GM12878 (cell line): ENCODE measurements at regions not wholly inside any gene's neighbourhood (a gene's known extent, or its start where the extent isn't known, plus 50 kb on each side); places are given as distances from the start of the nearest gene placed in this dataset.

Source experiments
- ATAC-seq: fragments of 200-7000 bp; cut with Tn5 transposase; 3 replicates; pipeline ENCODE4 v1.9.1; 2020; ENCODE audit warnings: mild to moderate bottlenecking, moderate library complexity
- BruUV-seq: library from RNA; stranded (reverse); fragments of 400-500 nt; replicated peaks from 2 replicates; lab custom pipeline; 2021; lab: Mats Ljungman, UMichigan
- CTCF ChIA-PET: fragments of 300-600 bp; sonication (Branson Sonifier 250); formaldehyde crosslinking; extraction: SDS; loops from one replicate; lab custom pipeline; 2021; ENCODE audit warnings: inconsistent platforms; lab: Yijun Ruan, JAX
- POLR2A ChIA-PET: fragments of 350-600 bp; formaldehyde crosslinking; extraction: SDS; loops from one replicate; lab custom pipeline; 2021; ENCODE audit warnings: inconsistent platforms; lab: Charles Lee
- RAD21 ChIA-PET: fragments of 300-600 bp; sonication (Branson Sonifier 250); formaldehyde crosslinking; loops from one replicate; lab custom pipeline; 2023; ENCODE audit warnings: antibody characterized with exemption; ENCODE audit not compliant: unreplicated experiment; lab: Charles Lee
- SMC1A ChIA-PET: fragments of 300-600 bp; sonication (Branson Sonifier 250); formaldehyde crosslinking; loops from one replicate; lab custom pipeline; 2023; ENCODE audit not compliant: unreplicated experiment, uncharacterized antibody; lab: Charles Lee
- DNase-seq: peaks from one replicate; pipeline ENCODE4 v3.0.0-alpha.2; 2011; ENCODE audit warnings: low read depth, low spot score
- FAIRE-seq: peaks from 3 replicates; lab custom pipeline; 2011; peaks lifted over from hg19 to GRCh38; lab: Jason Lieb, UNC
- H2AFZ ChIP-seq: 2 replicates; pipeline ENCODE4 v1.6.0; 2011; ENCODE audit warnings: low read depth, low read length, control low read depth; ENCODE audit not compliant: control insufficient read depth
- H3K27ac ChIP-seq: 2 replicates; pipeline ENCODE4 v1.5.1; 2011; ENCODE audit warnings: control low read depth; ENCODE audit not compliant: control insufficient read depth, insufficient read depth
- H3K27me3 ChIP-seq, 2 experiments: replicated peaks in 1 of 2; 2 replicates each; pipeline versions ENCODE4 v1.6.0 to v1.6.1; 2011; ENCODE audit warnings: low read length in 1 of 2; ENCODE audit not compliant: control insufficient read depth in 2 of 2, insufficient read depth in 2 of 2
- H3K36me3 ChIP-seq, 2 experiments: 2 replicates each; pipeline ENCODE4 v1.5.1; 2011; ENCODE audit warnings: low read length in 1 of 2; ENCODE audit not compliant: control insufficient read depth in 2 of 2, insufficient read depth in 2 of 2
- H3K4me1 ChIP-seq: 2 replicates; pipeline ENCODE4 v1.6.1; 2011; ENCODE audit warnings: mild to moderate bottlenecking, low read length, moderate library complexity, mixed read lengths; ENCODE audit not compliant: control insufficient read depth, insufficient read depth
- H3K4me2 ChIP-seq: 2 replicates; pipeline ENCODE4 v1.6.0; 2011; ENCODE audit warnings: control low read depth; ENCODE audit not compliant: control insufficient read depth, insufficient read depth
- H3K4me3 ChIP-seq: fragments of 200-600 bp; sonication (generic); 2 replicates; pipeline ENCODE4 v1.5.1; 2016
- H3K79me2 ChIP-seq: 2 replicates; pipeline ENCODE4 v1.6.0; 2011; ENCODE audit warnings: low read length; ENCODE audit not compliant: control insufficient read depth, insufficient read depth
- H3K9ac ChIP-seq: 2 replicates; pipeline ENCODE4 v1.8.0; 2011; ENCODE audit warnings: low read length, control low read depth, mixed read lengths; ENCODE audit not compliant: control insufficient read depth, insufficient read depth
- H3K9me3 ChIP-seq: replicated peaks from 3 replicates; pipeline ENCODE4 v1.5.1; 2011; ENCODE audit warnings: mild to moderate bottlenecking, low read length; ENCODE audit not compliant: control insufficient read depth, insufficient read depth
- H4K20me1 ChIP-seq: 2 replicates; pipeline ENCODE4 v1.6.0; 2011; ENCODE audit not compliant: control insufficient read depth, insufficient read depth
- ATF7 ChIP-seq: fragments of 450-650 bp; IDR thresholded peaks from 2 replicates; pipeline ENCODE4 v1.6.1; 2016; ENCODE audit warnings: low read depth, mild to moderate bottlenecking
- BCL11A ChIP-seq: IDR thresholded peaks from 2 replicates; pipeline ENCODE4 v1.6.1; 2011; ENCODE audit warnings: low read depth, low read length
- CBX5 ChIP-seq: sonication (generic); IDR thresholded peaks from 2 replicates; pipeline ENCODE4 v1.6.1; 2016; ENCODE audit warnings: low read depth, moderate library complexity, mild to moderate bottlenecking, inconsistent platforms
- IKZF2 ChIP-seq, 2 experiments: fragments of 450-650 bp; IDR thresholded peaks; 2 replicates each; pipeline ENCODE4 v1.6.1; 2017; ENCODE audit warnings: mild to moderate bottlenecking in 2 of 2, moderate library complexity in 2 of 2
- KDM1A ChIP-seq: fragments of 200-600 bp; sonication (generic); IDR thresholded peaks from 2 replicates; pipeline ENCODE4 v1.6.1; 2016; ENCODE audit warnings: borderline replicate concordance
- LARP7 ChIP-seq: fragments of 450-650 bp; IDR thresholded peaks from 2 replicates; pipeline ENCODE4 v1.6.1; 2017; ENCODE audit warnings: mild to moderate bottlenecking
- MXI1 ChIP-seq: fragments of 150-350 bp; IDR thresholded peaks from 2 replicates; pipeline ENCODE4 v1.6.1; 2011; ENCODE audit warnings: low read depth, mild to moderate bottlenecking, inconsistent platforms, low read length, improper control_type of control experiment
- NFYA ChIP-seq: IDR thresholded peaks from 2 replicates; pipeline ENCODE4 v1.6.1; 2011; ENCODE audit warnings: low read depth, mild to moderate bottlenecking, low read length, improper control_type of control experiment, borderline replicate concordance
- POLR2AphosphoS5 ChIP-seq: IDR thresholded peaks from 2 replicates; pipeline ENCODE4 v1.6.1; 2011; ENCODE audit warnings: mild to moderate bottlenecking, low read length, inconsistent platforms
- RCOR1 ChIP-seq: conservative IDR thresholded peaks from 2 replicates; pipeline ENCODE4 v1.6.1; 2012; ENCODE audit warnings: low read depth, low read length, improper control_type of control experiment
- SMC3 ChIP-seq: IDR thresholded peaks from 2 replicates; pipeline ENCODE4 v1.6.1; 2011; ENCODE audit warnings: low read length, improper control_type of control experiment, borderline replicate concordance
- ZZZ3 ChIP-seq: IDR thresholded peaks from 2 replicates; pipeline ENCODE4 v1.6.1; 2011; ENCODE audit warnings: low read depth; ENCODE audit not compliant: control insufficient read depth, insufficient read length
- WGBS: methylation state at CpG from one replicate; pipeline ENCODE4 v1.1.6; 2016; ENCODE audit warnings: low lambda C conversion rate; ENCODE audit not compliant: insufficient replicate concordance, insufficient coverage; ENCODE audit errors: missing lambda C conversion rate; 5-methylcytosine and 5-hydroxymethylcytosine counted together
- in situ Hi-C: fragments of 300-500 bp; cut with MboI; formaldehyde crosslinking; loops from 9 replicates; pipeline ENCODE4 v1.14.3; 2018; ENCODE audit warnings: mixed read lengths
- intact Hi-C: fragments of 100-400 bp; cut with micrococcal nuclease; formaldehyde crosslinking; loops from one replicate; pipeline ENCODE4 v1.14.2; 2022; ENCODE audit not compliant: unreplicated experiment
- TF ChIP-seq, protein P1 (sequence below): fragments of 150-350 bp; IDR thresholded peaks from 2 replicates; pipeline ENCODE4 v1.6.1; 2016; ENCODE audit warnings: low read depth, low read length
- TF ChIP-seq, protein P2 (sequence below), 3 experiments: IDR thresholded peaks in 2 of 3; conservative IDR thresholded peaks in 1 of 3; 2 replicates each; pipeline ENCODE4 v1.5.1; 2011; ENCODE audit warnings: low read depth in 3 of 3, low read length in 3 of 3, mild to moderate bottlenecking in 3 of 3, control low read depth in 2 of 3, moderate library complexity in 2 of 3, inconsistent platforms in 1 of 3, mixed read lengths in 1 of 3; ENCODE audit not compliant: control insufficient read depth in 2 of 3, insufficient read depth in 1 of 3; ENCODE audit errors: extremely low read depth in 1 of 3
- TF ChIP-seq, protein P3 (sequence below): fragments of 450-650 bp; conservative IDR thresholded peaks from 2 replicates; pipeline ENCODE4 v1.6.1; 2017; ENCODE audit warnings: mild to moderate bottlenecking, moderate library complexity

DNA sequence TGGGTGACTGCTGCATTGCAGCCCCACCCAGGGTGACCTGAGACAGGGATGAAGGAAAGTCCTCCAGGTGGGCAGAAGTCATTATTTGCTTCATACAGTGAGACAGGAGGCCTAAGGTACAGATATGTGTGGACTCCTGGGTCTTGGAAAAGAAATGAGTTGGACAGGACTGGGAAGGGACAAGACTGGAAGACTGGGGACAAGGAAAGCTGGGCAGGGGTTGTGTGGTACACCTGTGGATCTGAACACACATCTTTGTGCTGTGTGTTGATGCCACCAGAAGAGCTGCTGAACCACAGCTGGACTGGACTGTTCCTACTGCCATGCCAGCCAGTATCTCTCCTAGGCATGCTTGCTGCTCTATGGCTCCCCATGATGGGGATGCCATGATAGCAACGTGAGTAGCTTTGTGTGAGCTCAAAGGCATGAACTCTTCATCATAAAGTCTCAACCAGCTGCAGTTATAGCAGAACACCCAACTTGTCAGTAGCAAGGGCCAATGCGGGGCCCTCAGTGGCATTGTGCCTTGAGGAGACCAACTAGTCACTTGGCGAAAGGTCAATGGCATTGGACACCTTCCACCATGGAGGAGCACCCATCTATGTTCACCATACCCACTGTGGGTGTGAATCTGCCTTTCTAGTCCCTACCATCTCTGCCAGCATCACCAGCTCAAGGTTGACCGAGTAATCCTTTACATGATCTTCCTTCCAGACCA lies 76.0 kb upstream of the GRB10 start:
- in situ Hi-C loops: no loop called here
- Histone ChIP-seq H3K4me3 (no peak overlapping the region), H4K20me1 (no peaks in the 10 kb centered on the region), H3K27me3 (peaks cover 0 to 2% of the 10 kb centered on the region in 2 experiments; a peak in 1 of 4 replicates), H3K79me2 (no peaks in the 10 kb centered on the region), H3K4me1 (no peaks in the 10 kb centered on the region), H3K9ac (no peak overlapping the region), H3K4me2 (no peak overlapping the region), H3K27ac (no peak overlapping the region), H3K36me3 (no peaks in the 10 kb centered on the region), H2AFZ (no peak overlapping the region), H3K9me3 (no peaks in the 10 kb centered on the region)
- SMC1A ChIA-PET: no interaction called here
- CTCF ChIA-PET: no interaction called here
- FAIRE-seq: no peak
- DNase-seq: no peak
- 13% methylated on average over 4 of the region's 4 CpGs for WGBS
- no TSS peak for BruUV-seq
- no peak for ATAC-seq
- intact Hi-C loops: no loop called here
- TF ChIP-seq BCL11A (no peak), POLR2AphosphoS5 (no peak), SMC3 (no peak), ATF7 (no peak), NFYA (no peak), KDM1A (no peak), LARP7 (no peak), RCOR1 (no peak), IKZF2 (IDR thresholded peaks at IDR 0.05) (no peak), ZZZ3 (no peak), CBX5 (no peak), MXI1 (no peak)
- TF ChIP-seq, protein P1, sequence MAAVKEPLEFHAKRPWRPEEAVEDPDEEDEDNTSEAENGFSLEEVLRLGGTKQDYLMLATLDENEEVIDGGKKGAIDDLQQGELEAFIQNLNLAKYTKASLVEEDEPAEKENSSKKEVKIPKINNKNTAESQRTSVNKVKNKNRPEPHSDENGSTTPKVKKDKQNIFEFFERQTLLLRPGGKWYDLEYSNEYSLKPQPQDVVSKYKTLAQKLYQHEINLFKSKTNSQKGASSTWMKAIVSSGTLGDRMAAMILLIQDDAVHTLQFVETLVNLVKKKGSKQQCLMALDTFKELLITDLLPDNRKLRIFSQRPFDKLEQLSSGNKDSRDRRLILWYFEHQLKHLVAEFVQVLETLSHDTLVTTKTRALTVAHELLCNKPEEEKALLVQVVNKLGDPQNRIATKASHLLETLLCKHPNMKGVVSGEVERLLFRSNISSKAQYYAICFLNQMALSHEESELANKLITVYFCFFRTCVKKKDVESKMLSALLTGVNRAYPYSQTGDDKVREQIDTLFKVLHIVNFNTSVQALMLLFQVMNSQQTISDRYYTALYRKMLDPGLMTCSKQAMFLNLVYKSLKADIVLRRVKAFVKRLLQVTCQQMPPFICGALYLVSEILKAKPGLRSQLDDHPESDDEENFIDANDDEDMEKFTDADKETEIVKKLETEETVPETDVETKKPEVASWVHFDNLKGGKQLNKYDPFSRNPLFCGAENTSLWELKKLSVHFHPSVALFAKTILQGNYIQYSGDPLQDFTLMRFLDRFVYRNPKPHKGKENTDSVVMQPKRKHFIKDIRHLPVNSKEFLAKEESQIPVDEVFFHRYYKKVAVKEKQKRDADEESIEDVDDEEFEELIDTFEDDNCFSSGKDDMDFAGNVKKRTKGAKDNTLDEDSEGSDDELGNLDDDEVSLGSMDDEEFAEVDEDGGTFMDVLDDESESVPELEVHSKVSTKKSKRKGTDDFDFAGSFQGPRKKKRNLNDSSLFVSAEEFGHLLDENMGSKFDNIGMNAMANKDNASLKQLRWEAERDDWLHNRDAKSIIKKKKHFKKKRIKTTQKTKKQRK: no peak
- TF ChIP-seq, protein P2, sequence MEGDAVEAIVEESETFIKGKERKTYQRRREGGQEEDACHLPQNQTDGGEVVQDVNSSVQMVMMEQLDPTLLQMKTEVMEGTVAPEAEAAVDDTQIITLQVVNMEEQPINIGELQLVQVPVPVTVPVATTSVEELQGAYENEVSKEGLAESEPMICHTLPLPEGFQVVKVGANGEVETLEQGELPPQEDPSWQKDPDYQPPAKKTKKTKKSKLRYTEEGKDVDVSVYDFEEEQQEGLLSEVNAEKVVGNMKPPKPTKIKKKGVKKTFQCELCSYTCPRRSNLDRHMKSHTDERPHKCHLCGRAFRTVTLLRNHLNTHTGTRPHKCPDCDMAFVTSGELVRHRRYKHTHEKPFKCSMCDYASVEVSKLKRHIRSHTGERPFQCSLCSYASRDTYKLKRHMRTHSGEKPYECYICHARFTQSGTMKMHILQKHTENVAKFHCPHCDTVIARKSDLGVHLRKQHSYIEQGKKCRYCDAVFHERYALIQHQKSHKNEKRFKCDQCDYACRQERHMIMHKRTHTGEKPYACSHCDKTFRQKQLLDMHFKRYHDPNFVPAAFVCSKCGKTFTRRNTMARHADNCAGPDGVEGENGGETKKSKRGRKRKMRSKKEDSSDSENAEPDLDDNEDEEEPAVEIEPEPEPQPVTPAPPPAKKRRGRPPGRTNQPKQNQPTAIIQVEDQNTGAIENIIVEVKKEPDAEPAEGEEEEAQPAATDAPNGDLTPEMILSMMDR (IDR thresholded peaks at IDR 0.05 in 2 of 3, conservative IDR thresholded peaks at IDR 0.05 in 1 of 3; ENCODE audit: control insufficient read depth in 2 of 3, extremely low read depth in 1 of 3, insufficient read depth in 1 of 3, low read depth in 3 of 3, low read length in 3 of 3): no peak
- TF ChIP-seq, protein P3, sequence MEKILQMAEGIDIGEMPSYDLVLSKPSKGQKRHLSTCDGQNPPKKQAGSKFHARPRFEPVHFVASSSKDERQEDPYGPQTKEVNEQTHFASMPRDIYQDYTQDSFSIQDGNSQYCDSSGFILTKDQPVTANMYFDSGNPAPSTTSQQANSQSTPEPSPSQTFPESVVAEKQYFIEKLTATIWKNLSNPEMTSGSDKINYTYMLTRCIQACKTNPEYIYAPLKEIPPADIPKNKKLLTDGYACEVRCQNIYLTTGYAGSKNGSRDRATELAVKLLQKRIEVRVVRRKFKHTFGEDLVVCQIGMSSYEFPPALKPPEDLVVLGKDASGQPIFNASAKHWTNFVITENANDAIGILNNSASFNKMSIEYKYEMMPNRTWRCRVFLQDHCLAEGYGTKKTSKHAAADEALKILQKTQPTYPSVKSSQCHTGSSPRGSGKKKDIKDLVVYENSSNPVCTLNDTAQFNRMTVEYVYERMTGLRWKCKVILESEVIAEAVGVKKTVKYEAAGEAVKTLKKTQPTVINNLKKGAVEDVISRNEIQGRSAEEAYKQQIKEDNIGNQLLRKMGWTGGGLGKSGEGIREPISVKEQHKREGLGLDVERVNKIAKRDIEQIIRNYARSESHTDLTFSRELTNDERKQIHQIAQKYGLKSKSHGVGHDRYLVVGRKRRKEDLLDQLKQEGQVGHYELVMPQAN: no peak
- RAD21 ChIA-PET: no interaction called here
- POLR2A ChIA-PET: no interaction called here
